ENCODE measurements at regions not wholly inside any gene's neighbourhood (a gene's known extent, or its start where the extent isn't known, plus 50 kb on each side); places are given as distances from the start of the nearest gene placed in this dataset.

DNA sequence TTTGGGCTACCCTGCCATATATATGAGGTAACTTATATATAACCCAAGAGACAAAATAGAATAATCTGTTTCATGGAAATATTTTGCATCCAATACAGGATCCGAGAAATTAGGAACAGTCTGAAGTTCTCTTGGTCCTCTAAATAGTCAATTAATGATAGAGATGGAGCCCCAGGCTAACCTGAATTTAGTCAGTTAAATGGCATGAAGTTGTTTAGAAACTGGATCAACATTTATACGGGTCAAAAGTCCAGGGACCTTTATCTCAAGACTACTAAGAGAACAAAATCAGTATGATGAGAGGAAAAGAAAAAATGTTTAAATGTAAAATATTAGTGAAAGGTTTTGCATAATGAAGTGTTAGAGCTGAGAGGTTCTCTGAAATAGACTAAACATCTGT, 303.3 kb upstream of the ACTBL2 start:
- TF ChIP-seq, protein P1, sequence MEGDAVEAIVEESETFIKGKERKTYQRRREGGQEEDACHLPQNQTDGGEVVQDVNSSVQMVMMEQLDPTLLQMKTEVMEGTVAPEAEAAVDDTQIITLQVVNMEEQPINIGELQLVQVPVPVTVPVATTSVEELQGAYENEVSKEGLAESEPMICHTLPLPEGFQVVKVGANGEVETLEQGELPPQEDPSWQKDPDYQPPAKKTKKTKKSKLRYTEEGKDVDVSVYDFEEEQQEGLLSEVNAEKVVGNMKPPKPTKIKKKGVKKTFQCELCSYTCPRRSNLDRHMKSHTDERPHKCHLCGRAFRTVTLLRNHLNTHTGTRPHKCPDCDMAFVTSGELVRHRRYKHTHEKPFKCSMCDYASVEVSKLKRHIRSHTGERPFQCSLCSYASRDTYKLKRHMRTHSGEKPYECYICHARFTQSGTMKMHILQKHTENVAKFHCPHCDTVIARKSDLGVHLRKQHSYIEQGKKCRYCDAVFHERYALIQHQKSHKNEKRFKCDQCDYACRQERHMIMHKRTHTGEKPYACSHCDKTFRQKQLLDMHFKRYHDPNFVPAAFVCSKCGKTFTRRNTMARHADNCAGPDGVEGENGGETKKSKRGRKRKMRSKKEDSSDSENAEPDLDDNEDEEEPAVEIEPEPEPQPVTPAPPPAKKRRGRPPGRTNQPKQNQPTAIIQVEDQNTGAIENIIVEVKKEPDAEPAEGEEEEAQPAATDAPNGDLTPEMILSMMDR (IDR thresholded peaks at IDR 0.05; ENCODE audit: extremely low read depth, missing control alignments), result no peak
- no peak for DNase-seq (ENCODE audit: low spot score)

GRCh38 chr5:57784121-57784520, 301.5 kb upstream of the ACTBL2 start:
- DNase-seq (ENCODE audit: low spot score), result no peak
- TF ChIP-seq, protein P1 (IDR thresholded peaks at IDR 0.05; ENCODE audit: extremely low read depth, missing control alignments), result no peak

DNA sequence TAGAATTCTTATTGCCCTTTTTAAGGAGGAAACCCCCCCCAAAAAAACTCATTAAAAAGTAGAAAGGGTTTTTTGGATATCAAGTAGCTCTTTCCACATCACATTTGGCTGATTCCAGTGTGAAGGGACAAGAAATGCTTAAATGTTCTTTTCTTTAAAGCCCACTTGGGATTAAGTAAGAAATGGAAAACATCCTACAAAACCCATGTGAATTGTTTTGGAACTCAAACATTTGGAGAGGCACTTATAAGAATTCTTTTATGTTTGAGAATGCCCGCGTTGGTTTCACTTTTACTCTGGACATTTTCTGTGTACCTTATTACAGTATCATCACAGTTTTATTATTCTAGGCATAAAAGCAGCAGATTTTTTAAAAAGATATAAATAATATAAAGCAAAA, 301.1 kb upstream of the ACTBL2 start:
- DNase-seq (ENCODE audit: low spot score), result no peak
- TF ChIP-seq, protein P1 (IDR thresholded peaks at IDR 0.05; ENCODE audit: extremely low read depth, missing control alignments), result no peak

DNA sequence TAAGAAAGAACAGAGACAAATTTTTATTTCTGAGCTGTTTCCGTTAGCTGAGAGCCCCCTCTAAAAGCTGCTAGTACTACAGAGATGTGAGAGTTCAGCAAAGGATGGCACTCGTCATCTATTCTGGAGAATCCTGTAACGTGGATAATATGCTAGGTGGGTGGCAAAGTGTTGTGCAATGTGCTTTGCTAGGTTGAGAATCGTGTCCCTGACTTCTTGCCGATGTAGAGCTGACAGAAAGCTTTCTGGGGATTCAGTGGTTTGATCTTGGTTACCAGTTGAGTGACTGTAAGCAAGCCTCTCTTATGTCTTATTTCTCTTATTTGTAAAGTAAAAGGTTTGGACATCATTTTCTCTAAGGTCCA, 298.3 kb upstream of the ACTBL2 start:
- TF ChIP-seq, protein P1 (IDR thresholded peaks at IDR 0.05; ENCODE audit: extremely low read depth, missing control alignments), result no peak
- no peak for DNase-seq (ENCODE audit: low spot score)

- TF ChIP-seq, protein P1 (IDR thresholded peaks at IDR 0.05; ENCODE audit: extremely low read depth, missing control alignments), result no peak
- DNase-seq (ENCODE audit: low spot score), result no peak
Measured at GRCh38 chr5:57780306-57780960, 297.8 kb upstream of the ACTBL2 start.

GRCh38 chr5:57779383-57780223, 297.0 kb upstream of the ACTBL2 start:
- DNase-seq (ENCODE audit: low spot score), result peak; percentile 8
- TF ChIP-seq, protein P1 (IDR thresholded peaks at IDR 0.05; ENCODE audit: extremely low read depth, missing control alignments), result peak; percentile 17

GRCh38 chr5:57778501-57779091, 296.0 kb upstream of the ACTBL2 start:
- DNase-seq (ENCODE audit: low spot score), result no peak
- TF ChIP-seq, protein P1 (IDR thresholded peaks at IDR 0.05; ENCODE audit: extremely low read depth, missing control alignments), result no peak

Measured in GM20000 (cell line).